Esophagus muscularis mucosa (tissue), 3 donors: ENCODE measurements at regions not wholly inside any gene's neighbourhood (a gene's known extent, or its start where the extent isn't known, plus 50 kb on each side); places are given as distances from the start of the nearest gene placed in this dataset.

Source experiments
- POLR2A ChIP-seq: fragments of 450-650 bp; IDR thresholded peaks from one replicate; pipeline ENCODE4 v1.6.1; 2017; ENCODE audit warnings: antibody characterized with exemption, moderate library complexity, mild to moderate bottlenecking, low read depth
- POLR2AphosphoS5 ChIP-seq, 2 donors: sonication (generic); formaldehyde crosslinking; IDR thresholded peaks; one replicate each; pipeline ENCODE4 v1.6.1; 2017; ENCODE audit warnings: antibody characterized with exemption in 2 of 2
- TF ChIP-seq, protein P1 (sequence below), 3 experiments: fragments of 200-600 bp in 2 of 3; fragments of 450-650 bp in 1 of 3; sonication (generic) in 2 of 3; IDR thresholded peaks; one replicate each; pipeline ENCODE4 v1.5.1; 2017 to 2019; ENCODE audit warnings: antibody characterized with exemption in 3 of 3, mild to moderate bottlenecking in 2 of 3, moderate library complexity in 1 of 3

DNA sequence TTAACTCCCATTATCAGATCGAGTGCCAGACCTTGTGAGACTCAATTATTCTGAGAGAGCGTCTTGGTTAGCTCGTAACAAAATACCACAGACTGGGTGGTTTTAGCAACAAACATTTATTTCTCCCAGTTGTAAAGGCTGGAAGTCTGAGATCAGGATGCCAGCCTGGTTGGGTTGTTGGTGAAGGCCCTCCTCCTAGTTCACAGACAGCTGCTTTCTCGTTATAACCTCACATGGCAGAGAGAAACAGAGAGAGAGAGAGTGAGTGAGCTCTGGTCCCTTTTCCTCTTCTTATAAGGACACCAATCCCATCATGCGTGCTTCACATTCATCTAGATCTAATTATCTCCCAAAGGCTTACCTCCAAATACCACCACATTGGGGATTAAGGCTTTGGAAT lies 114.2 kb upstream of the SLC24A2 start:
- TF ChIP-seq, protein P1, sequence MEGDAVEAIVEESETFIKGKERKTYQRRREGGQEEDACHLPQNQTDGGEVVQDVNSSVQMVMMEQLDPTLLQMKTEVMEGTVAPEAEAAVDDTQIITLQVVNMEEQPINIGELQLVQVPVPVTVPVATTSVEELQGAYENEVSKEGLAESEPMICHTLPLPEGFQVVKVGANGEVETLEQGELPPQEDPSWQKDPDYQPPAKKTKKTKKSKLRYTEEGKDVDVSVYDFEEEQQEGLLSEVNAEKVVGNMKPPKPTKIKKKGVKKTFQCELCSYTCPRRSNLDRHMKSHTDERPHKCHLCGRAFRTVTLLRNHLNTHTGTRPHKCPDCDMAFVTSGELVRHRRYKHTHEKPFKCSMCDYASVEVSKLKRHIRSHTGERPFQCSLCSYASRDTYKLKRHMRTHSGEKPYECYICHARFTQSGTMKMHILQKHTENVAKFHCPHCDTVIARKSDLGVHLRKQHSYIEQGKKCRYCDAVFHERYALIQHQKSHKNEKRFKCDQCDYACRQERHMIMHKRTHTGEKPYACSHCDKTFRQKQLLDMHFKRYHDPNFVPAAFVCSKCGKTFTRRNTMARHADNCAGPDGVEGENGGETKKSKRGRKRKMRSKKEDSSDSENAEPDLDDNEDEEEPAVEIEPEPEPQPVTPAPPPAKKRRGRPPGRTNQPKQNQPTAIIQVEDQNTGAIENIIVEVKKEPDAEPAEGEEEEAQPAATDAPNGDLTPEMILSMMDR (IDR thresholded peaks at IDR 0.05), result no peak
- TF ChIP-seq POLR2AphosphoS5 (IDR thresholded peaks at IDR 0.05) (no peak), POLR2A (no peak)
